ENCODE measurements at regions not wholly inside any gene's neighbourhood (a gene's known extent, or its start where the extent isn't known, plus 50 kb on each side); places are given as distances from the start of the nearest gene placed in this dataset.

GRCh38 chr15:48040166-48040817 lies 80.5 kb upstream of the SLC24A5 start:
- DNase-seq, result no peak

- DNase-seq, result no peak
Measured at GRCh38 chr15:48041454-48041853, 79.3 kb upstream of the SLC24A5 start.

- no peak for DNase-seq
Measured at GRCh38 chr15:48046813-48047438, 73.9 kb upstream of the SLC24A5 start.

- DNase-seq, result no peak
Measured at GRCh38 chr15:48049736-48050135, 71.1 kb upstream of the SLC24A5 start.

- no peak for DNase-seq
Measured at GRCh38 chr15:48052946-48053345, 67.8 kb upstream of the SLC24A5 start.

- DNase-seq, result no peak
Measured at GRCh38 chr15:48058371-48058770, 62.4 kb upstream of the SLC24A5 start.

- peak; percentile 13 to 80 (median 65) for DNase-seq
Measured at GRCh38 chr15:48059791-48060190, 61.0 kb upstream of the SLC24A5 start.

GRCh38 chr15:48060396-48060795 lies 60.4 kb upstream of the SLC24A5 start:
- no peak for DNase-seq

GRCh38 chr15:48061605-48062004 lies 59.2 kb upstream of the SLC24A5 start:
- DNase-seq, result no peak

- DNase-seq, result no peak
Measured at GRCh38 chr15:48062148-48062872, 58.5 kb upstream of the SLC24A5 start.

GRCh38 chr15:48063411-48063985 lies 57.3 kb upstream of the SLC24A5 start:
- no peak for DNase-seq

GRCh38 chr15:48064421-48064820 lies 56.4 kb upstream of the SLC24A5 start:
- DNase-seq, result no peak

- DNase-seq, result no peak
Measured at GRCh38 chr15:48066456-48066855, 54.3 kb upstream of the SLC24A5 start.
